ENCODE measurements at regions not wholly inside any gene's neighbourhood (a gene's known extent, or its start where the extent isn't known, plus 50 kb on each side); places are given as distances from the start of the nearest gene placed in this dataset.

GRCh38 chr6:147684906-147685305 is 176.4 kb downstream of the SAMD5 start:
- Mint-ChIP-seq H3K27ac (no peak overlapping the region), H3K27me3 (ENCODE audit: insufficient read depth) (no peaks in the 10 kb centered on the region), H3K9me3 (no peaks in the 10 kb centered on the region), H3K4me3 (no peak overlapping the region), H3K36me3 (ENCODE audit: low read depth) (no peaks in the 10 kb centered on the region), H3K4me1 (no peaks in the 10 kb centered on the region)
- Histone ChIP-seq H3K9ac (ENCODE audit: extremely low read depth, low read length, poor library complexity, severe bottlenecking) (no peak overlapping the region), H3K4me3 (ENCODE audit: low read length) (no peak overlapping the region), H3K36me3 (ENCODE audit: control insufficient read depth, insufficient read depth, low read length) (no peaks in the 10 kb centered on the region), H3K4me1 (ENCODE audit: control insufficient read depth, insufficient read depth, low read length) (no peaks in the 10 kb centered on the region), H3K9me3 (ENCODE audit: control insufficient read depth, low read length) (no peaks in the 10 kb centered on the region), H3K27ac (ENCODE audit: low read depth, low read length) (no peak overlapping the region), H3K27me3 (ENCODE audit: control insufficient read depth, insufficient read depth, low read length, poor library complexity, severe bottlenecking) (no peaks in the 10 kb centered on the region)
- TF ChIP-seq CTCF (conservative IDR thresholded peaks at IDR 0.05): no peak
- DNase-seq: no peak
- 94% methylated on average over 4 of the region's 4 CpGs; no CpG with 5 or more reads in 1 of the 2 experiments for WGBS, 2 experiments (ENCODE audit: insufficient coverage in 1 of 2, insufficient read length in 1 of 2)

- Histone ChIP-seq H3K9ac (ENCODE audit: extremely low read depth, low read length, poor library complexity, severe bottlenecking) (no peak overlapping the region), H3K9me3 (ENCODE audit: control insufficient read depth, low read length) (no peaks in the 10 kb centered on the region), H3K27ac (ENCODE audit: low read depth, low read length) (no peak overlapping the region), H3K27me3 (ENCODE audit: control insufficient read depth, insufficient read depth, low read length, poor library complexity, severe bottlenecking) (no peaks in the 10 kb centered on the region), H3K4me3 (ENCODE audit: low read length) (no peak overlapping the region), H3K36me3 (ENCODE audit: control insufficient read depth, insufficient read depth, low read length) (no peaks in the 10 kb centered on the region), H3K4me1 (ENCODE audit: control insufficient read depth, insufficient read depth, low read length) (no peaks in the 10 kb centered on the region)
- Mint-ChIP-seq H3K36me3 (ENCODE audit: low read depth) (no peaks in the 10 kb centered on the region), H3K27me3 (ENCODE audit: insufficient read depth) (no peaks in the 10 kb centered on the region), H3K4me3 (no peak overlapping the region), H3K27ac (no peak overlapping the region), H3K4me1 (no peaks in the 10 kb centered on the region), H3K9me3 (no peaks in the 10 kb centered on the region)
- DNase-seq: no peak
- TF ChIP-seq CTCF (conservative IDR thresholded peaks at IDR 0.05): no peak
These were observed 180.9 kb downstream of the SAMD5 start for GRCh38 chr6:147689398-147689797.

GRCh38 chr6:147691446-147691845 is 183.0 kb downstream of the SAMD5 start:
- Mint-ChIP-seq H3K27me3 (ENCODE audit: insufficient read depth) (no peaks in the 10 kb centered on the region), H3K27ac (no peak overlapping the region), H3K4me3 (no peak overlapping the region), H3K4me1 (no peaks in the 10 kb centered on the region), H3K36me3 (ENCODE audit: low read depth) (no peaks in the 10 kb centered on the region), H3K9me3 (no peaks in the 10 kb centered on the region)
- H3K4me1 ChIP-seq (ENCODE audit: control insufficient read depth, insufficient read depth, low read length): no peaks in the 10 kb centered on the region
- no peak overlapping the region for H3K9ac ChIP-seq (ENCODE audit: extremely low read depth, low read length, poor library complexity, severe bottlenecking)
- no peak for DNase-seq
- no peaks in the 10 kb centered on the region for H3K27me3 ChIP-seq (ENCODE audit: control insufficient read depth, insufficient read depth, low read length, poor library complexity, severe bottlenecking)
- 93% methylated on average over 1 of the region's 2 CpGs; no CpG with 5 or more reads in 1 of the 2 experiments for WGBS, 2 experiments (ENCODE audit: insufficient coverage in 1 of 2, insufficient read length in 1 of 2)
- no peak overlapping the region for H3K27ac ChIP-seq (ENCODE audit: low read depth, low read length)
- no peak for TF ChIP-seq CTCF (conservative IDR thresholded peaks at IDR 0.05)
- H3K36me3 ChIP-seq (ENCODE audit: control insufficient read depth, insufficient read depth, low read length): no peaks in the 10 kb centered on the region
- H3K9me3 ChIP-seq (ENCODE audit: control insufficient read depth, low read length): no peaks in the 10 kb centered on the region
- no peak overlapping the region for H3K4me3 ChIP-seq (ENCODE audit: low read length)

Measured in endodermal cell (in vitro differentiated cells).